M059J (cell line): ENCODE measurements at regions not wholly inside any gene's neighbourhood (a gene's known extent, or its start where the extent isn't known, plus 50 kb on each side); places are given as distances from the start of the nearest gene placed in this dataset.

Experiments
- DNase-seq: peaks from one replicate; pipeline ENCODE4 v3.0.0-alpha.2; 2012; ENCODE audit warnings: low read depth

DNA sequence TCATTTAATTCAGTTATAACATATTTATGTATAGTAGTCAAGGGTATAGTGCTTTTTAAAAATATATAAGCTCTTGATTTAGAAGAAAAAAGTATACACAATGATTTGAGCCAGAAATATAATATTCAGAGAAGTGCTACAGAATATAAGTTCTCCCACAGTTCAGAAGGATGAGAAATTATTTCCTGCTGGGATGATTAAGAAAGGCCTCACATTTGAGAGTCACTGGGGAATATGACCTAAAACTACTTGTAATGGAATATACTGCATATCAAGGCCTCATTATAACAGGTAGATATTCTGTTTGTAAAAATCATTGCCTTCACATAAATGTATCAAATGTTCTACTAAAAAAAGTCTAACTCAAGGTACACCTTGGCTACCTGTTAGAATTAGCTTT, 203.5 kb downstream of the MBD2 start:
- DNase-seq = no peak

DNA sequence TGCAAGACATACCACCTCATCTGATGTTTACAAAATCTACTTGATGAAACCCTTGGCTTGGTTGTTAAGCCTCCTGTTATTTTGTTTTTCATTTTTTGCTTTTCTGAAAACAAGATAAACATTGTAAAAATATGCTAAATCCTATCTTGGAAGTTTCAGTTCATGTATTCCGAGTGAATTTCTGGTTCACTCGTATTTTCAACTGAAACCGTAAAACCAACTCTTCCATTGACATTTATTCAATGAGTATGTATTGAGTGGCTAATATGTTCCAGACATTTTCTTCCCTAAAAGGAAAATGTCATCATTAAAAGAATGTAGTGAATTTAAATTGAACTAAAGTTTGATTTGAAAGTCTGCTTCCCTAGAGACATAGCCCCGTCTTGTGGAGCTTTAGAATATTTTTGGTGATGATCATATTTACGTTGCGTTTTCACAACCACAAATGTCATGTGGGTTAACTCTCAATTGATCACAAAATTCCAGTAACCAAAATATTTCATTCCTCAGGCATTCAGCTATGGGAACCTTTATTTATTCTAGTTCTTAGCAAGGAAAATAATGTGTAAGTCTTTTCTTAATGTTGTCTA, 204.2 kb downstream of the MBD2 start:
- no peak for DNase-seq

DNA sequence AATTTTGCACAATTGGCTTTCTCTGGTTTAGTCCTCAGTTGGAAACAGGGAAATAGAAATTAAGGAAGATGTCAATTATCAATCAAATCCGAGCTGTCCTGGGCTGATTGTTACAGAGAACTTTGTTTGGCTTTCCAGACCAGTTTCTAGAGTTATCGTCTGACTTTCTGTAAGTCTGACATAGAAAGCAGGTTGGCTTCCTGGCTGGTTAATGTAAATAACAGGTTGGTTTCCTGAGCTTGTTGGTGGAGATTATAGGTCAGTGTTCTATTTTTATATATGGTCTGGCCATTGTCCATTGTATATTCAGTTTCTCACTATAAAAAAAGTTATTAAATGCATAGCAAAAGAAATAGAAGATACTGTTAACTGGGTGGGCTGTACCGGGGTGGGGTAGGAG, 204.8 kb downstream of the MBD2 start:
- DNase-seq = no peak

DNA sequence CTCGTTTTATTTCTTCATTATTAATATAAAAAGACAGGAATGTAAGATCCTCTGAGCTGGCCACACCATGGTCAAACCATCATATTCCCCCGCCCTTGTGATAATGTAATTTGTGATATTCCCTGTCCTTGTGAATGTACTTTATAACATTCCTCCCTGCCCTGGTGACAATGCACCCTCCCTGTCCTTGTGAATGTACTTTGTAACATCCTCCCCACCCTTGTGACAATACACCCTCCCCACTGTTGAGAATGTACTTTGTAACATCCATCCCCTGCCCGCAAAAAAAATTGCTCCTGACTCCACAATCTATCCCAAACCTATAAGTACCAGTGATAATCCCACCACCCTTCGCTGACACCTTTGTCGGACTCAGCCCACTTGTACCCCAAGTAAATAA, 211.0 kb downstream of the MBD2 start:
- DNase-seq = no peak

DNA sequence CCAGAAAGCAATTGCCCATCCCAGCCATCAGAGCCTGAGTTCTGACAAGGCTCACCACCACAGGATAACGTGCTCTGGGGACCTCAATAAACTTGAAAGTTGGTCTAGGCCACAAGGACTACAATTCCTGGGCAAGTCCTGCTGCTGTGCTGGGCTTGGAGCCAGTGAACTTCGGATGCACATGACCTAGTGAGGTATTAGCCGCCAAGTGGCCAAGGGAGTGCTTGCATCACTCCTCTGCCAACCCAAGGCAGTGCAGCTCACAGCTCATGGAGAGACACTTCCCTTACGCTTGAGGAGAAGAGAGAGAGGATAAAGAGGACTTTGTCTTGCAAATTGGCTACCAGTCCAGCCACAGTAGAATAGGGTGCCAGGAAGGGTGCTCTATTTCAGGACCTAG, 219.6 kb downstream of the MBD2 start:
- DNase-seq = peak; percentile 42

DNA sequence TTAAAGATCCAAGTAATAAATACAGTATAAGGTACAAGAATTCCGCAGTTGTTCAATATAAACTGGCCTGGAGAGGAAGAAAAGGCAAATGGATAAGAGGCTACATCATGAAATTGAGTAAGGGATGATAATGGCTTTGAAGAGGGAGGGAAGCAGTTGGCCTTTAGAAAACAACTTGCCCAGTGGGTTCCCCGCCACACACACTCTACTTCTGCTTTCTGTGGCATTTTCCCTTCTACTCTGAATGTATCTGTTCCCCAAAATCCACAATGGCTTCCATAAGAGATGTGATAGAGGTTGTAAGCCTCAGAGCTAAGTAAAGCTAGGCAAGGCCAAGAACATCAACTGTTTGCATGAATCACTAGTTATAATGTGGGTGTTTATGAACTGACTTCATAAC, 221.3 kb downstream of the MBD2 start:
- no peak for DNase-seq

DNA sequence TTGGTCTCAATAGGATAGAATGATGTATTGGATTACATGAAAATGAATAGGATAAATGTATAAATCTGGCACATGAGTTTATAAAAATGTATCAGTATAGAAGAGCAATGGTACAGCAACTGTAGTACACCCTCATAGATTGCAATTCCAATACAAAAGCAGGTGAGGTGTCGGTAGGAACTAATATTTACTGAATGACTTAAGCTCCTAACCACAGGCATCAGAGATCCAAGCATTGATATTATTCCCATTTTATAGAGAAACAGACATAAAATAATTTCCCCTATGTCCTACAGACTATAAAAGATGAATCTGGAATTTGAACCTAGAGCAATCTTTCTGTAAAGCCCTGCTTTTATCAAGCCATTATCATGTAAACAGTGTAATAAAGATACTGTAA, 227.4 kb downstream of the MBD2 start:
- no peak for DNase-seq

DNA sequence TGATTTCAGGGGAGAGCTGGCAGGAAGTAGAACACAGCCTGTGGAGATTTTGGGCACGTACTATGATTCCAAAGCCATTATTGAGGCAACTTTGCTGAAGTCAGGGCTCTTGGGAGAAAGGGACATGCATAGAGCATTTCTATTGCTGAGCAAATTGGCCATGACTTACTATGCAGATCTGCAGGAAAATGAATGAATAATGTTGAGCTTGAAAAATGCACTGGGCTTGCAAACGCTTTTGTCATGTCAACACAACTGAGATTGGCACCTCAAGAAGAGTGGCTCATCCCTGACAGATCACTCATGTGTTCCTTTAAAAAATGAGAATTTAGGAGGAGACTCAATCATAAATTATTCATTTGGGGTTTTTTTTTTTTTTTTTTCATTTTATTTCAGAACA, 230.5 kb downstream of the MBD2 start:
- no peak for DNase-seq

DNA sequence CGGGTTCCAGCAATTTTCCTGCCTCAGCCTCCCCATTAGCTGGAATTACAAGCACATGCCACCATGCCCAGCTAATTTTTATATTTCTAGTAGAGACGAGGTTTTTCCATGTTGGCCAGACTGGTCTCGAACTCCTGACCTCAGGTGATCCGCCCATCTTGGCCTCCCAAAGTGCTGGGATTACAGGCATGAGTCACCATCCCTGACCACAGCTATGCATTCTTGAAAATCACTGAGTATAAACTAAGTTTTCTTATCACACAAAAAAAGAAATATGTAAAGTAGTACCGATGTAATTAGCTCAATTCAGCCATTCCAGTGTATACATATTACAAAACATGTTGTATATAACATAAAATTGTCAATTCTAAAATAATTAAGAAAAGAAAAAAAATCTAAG, 232.7 kb downstream of the MBD2 start:
- DNase-seq = peak; percentile 75

DNA sequence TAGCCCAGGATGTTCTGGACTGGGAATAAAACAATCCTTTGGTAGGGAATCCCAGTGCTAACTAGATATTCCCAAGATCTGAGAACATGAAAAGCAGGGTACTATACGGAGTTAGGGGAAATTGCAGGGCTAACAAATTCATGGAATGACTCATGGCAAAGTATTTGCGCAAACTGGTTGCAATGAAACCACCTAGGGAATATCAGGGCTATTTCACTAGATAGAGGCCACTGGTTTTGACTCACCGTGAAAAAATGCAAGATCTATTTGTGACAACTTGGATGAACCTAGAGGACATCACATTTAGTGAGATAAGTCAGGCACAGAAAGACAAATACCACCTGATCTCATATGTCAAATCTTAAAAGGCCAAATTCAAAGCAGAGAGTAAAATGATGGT, 233.3 kb downstream of the MBD2 start:
- DNase-seq = peak; percentile 97

DNA sequence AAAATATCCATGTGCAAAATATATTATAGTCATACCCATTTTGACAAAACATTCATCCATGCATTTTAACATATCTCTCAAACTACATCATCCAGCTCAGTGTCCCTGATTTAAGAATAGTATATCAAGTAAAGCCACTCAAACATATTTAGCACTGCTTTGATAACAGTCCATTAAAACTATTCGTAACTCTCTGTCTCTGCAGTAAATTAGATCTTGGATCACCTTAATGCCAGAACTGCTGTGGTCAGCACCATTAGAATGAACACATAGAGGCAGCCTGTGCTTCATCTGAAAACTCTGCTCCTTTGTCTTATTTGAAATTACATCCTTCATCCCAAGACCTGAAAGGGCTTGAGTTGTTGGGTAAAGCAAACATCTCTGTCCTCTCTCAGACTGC, 234.0 kb downstream of the MBD2 start:
- DNase-seq = no peak

DNA sequence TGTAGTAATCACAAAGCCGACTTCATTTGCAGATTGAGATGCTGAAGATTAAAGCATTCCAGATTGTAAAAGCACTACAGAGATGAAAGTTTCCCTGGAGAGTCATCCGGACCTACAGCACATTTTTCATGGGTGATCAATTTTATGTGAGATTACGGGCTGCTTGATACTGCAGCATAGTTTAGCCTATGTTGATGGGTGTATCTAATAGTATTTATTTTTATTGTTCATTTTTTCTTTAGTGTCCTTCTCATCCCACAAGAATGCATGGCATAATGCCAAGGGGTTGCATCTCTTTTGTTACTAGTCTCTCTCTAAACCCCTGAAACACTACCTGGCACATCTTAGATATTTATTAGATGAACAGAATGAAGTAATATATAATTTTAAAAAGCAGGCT, 240.4 kb downstream of the MBD2 start:
- peak; percentile 60 for DNase-seq

DNA sequence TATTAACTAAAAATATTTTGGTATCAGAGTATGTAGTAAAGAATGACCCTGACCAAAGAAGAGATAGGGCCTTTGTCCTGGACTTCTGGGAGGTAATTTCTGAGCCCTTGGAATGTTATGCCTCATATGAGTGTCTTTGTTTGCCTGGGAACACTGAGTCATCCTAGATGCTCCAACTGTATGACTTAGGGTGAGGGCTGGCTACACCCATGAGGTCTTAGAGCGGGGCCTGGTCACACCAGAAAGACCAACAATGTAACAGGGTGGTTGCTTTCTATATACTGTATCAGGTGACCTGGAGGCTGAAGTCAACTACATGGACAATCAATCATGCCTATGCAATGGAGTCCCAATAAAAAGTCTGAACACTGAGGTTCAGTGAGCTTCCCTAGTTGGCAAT, 253.1 kb downstream of the MBD2 start:
- peak; percentile 56 for DNase-seq

DNA sequence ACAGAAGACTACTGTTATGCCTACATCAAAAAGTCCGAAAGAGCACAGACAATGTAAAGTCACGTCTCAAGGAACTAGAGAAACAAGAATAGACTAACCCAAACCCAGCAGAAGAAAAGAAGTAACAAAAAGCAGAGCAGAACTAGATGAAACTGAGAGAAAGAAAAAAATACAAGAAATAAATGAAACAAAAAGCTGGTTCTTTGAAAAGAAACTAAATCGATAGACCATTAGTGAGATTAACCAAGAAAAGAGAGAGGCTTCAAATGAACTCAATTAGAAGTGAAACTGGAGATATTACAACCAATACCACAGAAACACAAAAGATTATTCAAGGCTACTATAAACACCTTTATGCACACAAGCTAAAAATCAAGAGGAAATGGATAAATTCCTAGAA, 271.8 kb downstream of the MBD2 start:
- DNase-seq = no peak

DNA sequence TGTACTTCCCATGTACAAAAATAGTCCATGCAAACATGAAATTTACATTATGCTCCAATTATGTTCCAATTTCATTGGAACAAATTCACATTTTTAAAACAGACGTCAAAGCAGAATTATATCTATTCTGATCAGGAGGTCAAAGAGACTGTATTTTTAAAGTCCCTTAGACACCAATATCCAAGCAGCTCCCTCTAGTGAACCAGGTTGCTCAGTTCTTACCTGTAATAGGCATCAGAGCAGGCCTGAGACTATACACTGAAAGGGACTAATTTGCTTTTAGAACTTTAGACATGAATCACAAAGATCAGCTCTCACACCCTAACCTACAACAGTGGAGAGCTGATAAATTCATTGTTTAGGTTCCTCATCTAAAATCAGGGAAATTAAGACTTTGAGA, 273.9 kb downstream of the MBD2 start:
- DNase-seq = no peak

DNA sequence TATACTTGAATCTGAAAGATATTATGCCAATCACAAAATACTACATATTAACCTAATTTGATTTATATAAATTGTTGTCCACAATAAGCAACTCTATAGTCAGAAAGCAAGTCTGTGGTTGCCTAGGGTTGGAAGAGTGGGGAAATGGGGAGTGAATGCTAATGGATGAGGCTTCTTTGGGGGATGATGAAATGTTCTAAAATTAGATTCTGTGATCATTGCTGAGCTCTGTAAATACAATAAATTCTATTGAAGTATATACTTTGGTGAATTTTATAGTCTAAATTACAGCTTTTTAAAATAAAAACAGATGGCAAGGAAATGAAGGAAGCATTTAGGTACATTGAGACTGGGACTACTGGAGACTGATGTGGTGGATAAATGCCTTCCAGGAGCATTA, 275.5 kb downstream of the MBD2 start:
- no peak for DNase-seq

DNA sequence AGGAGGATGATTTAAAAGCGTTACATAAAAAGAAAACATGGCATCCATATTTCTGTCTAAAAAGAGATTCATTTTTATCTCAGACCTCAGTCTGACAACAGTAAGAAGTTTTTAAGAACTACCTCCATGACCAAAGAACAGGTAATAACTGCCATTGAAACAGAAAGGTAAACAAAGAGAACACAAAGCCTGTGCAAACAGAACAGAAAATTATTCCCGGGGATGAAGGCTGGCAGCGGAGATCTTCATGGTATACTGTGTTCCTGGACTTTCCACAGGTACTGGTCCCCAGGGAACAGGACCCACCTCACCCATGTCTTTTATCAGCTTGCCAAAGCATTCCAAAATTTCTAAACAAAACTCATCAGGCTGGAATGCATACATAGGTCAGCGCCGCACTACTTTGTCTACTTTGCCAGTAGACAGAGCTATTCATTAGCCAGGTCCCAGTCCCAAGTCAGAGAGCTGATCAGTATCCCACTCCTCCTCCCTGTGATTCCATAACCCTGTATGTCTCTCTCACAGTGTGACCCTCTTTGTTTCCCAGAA, 277.3 kb downstream of the MBD2 start:
- peak; percentile 37 for DNase-seq

DNA sequence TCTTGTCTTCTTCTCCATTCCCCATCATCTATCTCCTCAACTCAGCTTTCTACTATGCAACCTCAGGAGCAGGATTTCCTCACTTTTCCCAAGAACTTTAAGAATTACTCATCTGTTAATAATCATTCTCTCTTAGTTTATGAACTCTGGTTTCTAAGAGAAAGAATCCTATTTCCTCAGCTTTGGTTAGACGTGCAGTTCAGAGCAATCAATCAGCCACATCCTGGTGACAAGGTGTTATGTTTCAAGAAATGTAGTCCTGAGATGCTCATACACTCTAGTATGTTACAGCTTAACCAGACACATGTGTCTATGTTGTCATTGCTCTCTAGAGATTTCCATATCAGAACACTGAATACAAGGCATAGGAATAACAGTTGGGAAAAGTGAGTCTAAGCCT, 277.9 kb downstream of the MBD2 start:
- peak; percentile 51 for DNase-seq

DNA sequence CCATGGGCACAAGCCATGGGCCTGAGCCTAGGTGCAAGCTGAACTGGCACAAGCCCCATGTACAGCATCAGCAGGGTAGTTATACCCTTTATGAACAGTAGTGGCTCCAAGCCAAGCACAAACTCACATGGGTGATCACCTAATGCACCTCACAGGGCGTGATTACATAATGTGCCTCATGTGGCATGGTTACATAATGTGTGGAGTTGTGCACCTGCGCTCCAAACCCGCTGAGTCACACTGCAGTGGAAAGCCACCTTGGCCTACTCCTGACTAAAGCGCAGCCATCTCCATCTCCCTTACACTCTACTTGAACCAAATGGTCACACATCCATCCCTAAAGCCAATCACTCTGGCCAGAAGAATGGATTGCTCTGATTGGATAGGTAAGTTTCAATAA, 279.7 kb downstream of the MBD2 start:
- DNase-seq = peak; percentile 12

DNA sequence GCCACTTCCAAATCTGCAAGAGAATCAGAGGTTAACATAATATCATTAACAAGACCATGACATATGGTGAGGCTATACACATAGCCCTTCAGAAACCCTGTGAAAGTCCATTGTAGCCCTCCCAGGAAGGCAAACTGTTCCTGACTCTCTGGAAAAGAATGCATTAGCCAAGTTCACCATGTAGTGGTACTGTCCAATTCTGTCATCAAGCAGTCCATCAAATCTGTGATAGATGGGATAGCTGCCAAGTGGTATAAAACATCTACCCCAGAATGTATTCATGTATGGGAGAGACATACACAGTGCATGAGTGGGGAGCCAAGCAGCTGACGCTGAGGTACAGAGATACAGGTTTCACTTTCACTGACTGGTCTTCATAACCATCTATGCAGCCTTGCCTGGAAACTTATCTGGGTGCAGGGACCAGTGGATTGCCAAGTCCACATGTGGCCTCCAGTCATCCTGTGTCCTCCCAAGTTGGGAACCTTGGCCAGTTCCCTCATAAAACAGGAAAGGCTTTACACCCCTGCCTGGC, 281.1 kb downstream of the MBD2 start:
- peak; percentile 31 for DNase-seq

DNA sequence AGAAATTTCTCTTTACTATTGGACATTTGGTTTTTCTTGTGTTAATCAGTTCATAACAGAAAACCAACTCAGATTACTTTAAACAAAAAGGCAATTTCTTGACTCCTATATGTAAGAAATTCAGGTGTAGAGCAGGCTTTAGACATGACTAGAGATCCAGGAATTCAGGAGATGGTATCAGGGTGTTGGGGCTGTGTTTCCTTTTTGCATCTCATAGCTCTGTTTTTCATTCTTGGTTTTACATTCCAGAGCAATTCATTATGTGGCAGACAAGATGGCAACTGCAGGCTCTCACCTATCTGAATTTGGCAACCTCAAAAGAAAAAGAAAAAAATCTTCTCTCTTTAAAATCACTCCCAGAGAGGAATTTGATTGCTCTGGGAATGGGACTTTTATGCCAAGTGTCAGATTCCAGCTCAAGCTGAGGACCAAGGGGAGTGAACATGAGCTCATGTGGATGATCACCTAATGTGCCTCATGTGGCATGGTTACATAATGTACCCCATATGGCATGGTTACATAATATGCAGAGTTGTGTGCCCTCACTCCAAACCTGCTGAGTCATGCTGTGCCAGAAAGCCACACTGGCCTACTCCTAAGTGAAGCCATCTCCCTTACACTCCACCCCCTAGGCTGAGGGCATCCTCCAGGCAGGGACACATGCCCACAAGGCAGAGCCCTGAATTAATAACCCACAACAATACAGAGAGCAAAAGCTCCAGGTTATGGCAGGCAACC, 282.7 kb downstream of the MBD2 start:
- peak; percentile 71 for DNase-seq

DNA sequence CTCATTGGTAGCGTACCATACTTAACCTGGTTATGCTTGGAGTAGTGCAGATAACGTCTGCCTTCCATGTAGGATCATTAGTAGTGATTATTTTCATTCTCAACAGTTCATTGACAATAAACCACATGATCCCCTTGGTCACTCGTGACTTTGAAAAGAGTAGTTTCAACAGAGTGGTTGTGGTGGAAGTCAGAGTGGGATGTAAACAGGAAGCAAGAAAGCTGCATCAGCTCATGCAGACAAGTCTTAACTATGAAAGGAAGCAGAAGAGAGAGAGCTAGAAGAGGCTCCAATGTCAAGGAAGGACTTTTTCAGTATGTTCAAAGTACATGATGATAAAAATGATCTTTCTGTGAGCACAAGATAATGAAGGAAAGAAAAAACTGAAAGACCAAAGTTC, 287.4 kb downstream of the MBD2 start:
- DNase-seq = no peak

DNA sequence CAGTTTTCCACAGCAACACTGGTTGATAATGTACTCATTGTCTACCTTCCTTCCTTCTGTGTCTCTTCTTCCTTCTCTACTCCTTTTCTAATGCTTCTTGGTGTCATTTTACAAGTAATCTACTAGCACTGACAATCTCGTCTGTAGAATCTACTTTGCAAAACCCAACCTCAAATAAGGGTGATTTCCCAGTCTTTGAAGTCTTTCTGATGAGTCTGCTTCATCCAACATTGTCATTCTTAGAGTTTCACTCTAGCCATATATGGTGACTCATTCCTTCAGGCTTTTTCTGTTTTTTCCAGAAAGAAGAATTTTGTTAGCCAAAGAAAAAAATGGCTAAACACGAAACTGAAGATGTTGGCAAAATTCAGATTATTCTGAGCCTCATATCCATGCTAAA, 288.7 kb downstream of the MBD2 start:
- no peak for DNase-seq
